Stimulated activated CD8-positive, alpha-beta memory T cell treated with anti-CD3 and anti-CD28 coated beads, Interleukin-15, amount 100 ng/mL, for 24 hours (primary cell): ENCODE measurements at regions not wholly inside any gene's neighbourhood (a gene's known extent, or its start where the extent isn't known, plus 50 kb on each side); places are given as distances from the start of the nearest gene placed in this dataset.
"Not testable (repeated sequence)": the region's sequence is repeated elsewhere in the genome, so short reads cannot be mapped to it uniquely, and the experiment has no call there.

ENCODE experiments used
- DNase-seq: peaks from one replicate; pipeline ENCODE4 v3.0.0-alpha.2; 2020; ENCODE audit warnings: low read depth

DNA sequence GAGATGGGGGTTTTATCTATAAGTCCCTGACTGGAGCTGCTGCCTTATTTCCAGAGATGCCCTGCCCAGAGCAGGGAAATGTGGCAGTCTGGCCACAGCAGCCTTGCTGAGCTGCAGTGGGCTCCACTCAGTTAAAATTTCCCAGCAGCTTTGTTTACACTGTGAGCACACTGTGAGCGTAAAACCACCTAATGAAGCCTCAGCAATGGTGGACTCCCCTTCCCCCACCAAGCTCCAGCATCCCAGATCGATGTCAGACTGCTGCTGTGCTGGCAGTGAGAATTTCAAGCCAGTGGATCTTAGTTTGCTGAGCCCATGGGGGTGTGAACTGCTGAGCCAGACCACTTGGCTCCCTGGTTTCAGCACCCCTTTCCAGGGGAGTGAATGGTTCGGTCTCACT is 208.7 kb upstream of the RAI14 start:
- no peak for DNase-seq

DNA sequence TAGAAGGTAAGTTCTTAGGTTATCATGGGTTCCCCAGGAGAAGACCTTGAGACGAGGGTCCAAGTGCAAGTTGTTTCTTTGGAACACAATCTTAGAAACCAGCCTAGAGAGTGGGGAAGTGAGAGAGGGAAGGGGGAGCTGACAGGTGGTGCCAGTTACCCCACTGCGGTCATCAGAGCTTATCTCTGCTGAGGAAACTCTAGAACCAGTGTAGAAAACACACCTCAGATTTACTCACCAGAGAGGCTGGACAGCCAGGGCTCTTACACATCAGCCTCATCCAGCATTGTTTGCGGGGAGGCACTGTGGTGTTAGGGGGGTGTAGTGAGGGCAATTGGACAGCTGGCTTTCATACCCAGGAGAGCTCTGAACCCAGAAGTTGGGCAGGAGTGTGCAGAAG is 206.5 kb upstream of the RAI14 start:
- no peak for DNase-seq

DNA sequence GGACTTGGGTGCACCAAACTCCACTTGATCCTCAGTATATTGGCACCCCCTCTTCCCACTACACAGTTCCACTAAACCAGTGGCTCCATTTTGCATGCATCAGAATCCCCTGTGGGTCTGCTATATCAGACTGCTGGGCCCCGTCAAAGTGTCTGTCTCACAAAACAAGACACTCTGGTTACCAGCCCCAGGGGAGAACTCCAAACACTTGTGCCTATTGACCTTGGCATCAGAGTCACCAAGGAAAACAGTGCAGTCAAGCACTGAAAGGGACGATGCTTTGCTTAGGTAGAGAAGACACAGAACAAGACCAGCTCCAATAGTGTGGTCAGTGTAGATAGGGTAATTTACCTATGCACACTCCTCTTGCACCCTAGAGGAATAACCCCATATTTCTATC is 205.8 kb upstream of the RAI14 start:
- DNase-seq, result no peak

- no peak for DNase-seq
These were observed 203.8 kb upstream of the RAI14 start for GRCh38 chr5:34452170-34452828.

GRCh38 chr5:34455098-34455497 is 201.0 kb upstream of the RAI14 start:
- no peak for DNase-seq

- no peak for DNase-seq
These were observed 196.2 kb upstream of the RAI14 start for GRCh38 chr5:34459908-34460307.

- DNase-seq, result no peak
These were observed 195.6 kb upstream of the RAI14 start for GRCh38 chr5:34460496-34460895.

- no peak for DNase-seq
These were observed 191.3 kb upstream of the RAI14 start for GRCh38 chr5:34464829-34465228.

DNA sequence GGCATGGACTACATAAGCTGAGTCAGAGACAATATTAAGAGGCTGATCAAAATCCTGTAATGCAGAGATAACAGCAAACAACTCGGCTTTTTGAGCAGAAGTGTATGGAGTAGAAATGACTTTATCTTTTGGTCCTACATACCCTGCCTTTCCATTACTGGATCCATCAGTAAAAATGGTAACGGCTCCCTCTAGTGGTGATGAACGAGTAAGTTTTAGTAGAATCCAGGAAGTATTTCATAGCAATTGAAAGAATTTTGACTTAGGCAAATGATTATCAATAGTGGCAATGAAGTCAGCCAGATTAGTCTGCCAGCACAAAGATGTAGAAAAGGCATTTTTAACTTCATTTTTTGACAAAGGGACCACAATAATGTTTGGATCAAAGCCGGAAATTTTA is 190.8 kb upstream of the RAI14 start:
- DNase-seq, result not testable (repeated sequence)

DNA sequence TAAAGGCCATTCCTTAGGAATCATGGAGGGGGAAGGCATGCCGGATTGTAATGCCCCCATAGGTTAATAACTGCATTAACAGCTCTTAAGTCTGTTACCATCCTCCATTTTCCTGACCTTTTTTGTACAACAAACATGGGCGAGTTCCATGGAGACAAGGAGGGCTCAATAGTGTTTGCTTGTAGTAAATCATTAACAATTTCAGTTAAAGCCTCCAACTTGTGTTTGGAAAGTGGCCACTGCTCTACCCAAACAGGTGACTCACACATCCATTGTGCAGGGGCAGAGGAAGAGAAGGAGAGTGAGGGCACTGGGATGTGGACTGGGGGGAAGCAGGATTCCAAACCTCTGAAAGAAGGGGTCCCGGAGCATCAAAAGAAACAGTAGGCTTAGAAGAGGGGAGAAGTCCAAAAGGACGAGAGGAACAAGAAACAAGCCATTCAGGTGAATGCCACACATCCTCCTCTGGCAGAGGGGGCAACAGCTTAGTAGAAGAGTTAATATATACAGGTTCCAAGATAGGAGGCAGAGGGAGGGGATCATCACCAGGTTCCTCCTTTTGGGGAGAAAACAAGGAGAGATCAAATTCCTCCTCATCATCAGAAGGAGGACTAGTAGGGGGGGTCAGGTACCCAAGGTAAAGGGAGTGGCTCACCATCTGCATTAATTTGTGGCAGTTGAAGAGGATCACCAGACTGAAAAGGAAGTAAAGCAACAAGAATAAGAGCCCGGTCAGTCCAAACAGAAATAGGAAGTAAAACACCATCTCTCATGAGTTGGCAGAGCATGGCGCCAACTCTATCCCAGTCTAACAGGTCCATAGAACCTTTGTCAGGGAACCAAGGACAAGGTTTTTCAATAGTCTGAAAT is 189.4 kb upstream of the RAI14 start:
- DNase-seq, result not testable (repeated sequence)

- DNase-seq, result no peak
These were observed 188.7 kb upstream of the RAI14 start for GRCh38 chr5:34467436-34467835.

- not testable (repeated sequence) for DNase-seq
These were observed 188.1 kb upstream of the RAI14 start for GRCh38 chr5:34467984-34468383.

GRCh38 chr5:34469971-34470370 is 186.2 kb upstream of the RAI14 start:
- no peak for DNase-seq

- no peak for DNase-seq
These were observed 181.5 kb upstream of the RAI14 start for GRCh38 chr5:34474573-34475021.

GRCh38 chr5:34475249-34475966 is 180.7 kb upstream of the RAI14 start:
- DNase-seq, result no peak

GRCh38 chr5:34476941-34477565 is 179.1 kb upstream of the RAI14 start:
- no peak for DNase-seq

DNA sequence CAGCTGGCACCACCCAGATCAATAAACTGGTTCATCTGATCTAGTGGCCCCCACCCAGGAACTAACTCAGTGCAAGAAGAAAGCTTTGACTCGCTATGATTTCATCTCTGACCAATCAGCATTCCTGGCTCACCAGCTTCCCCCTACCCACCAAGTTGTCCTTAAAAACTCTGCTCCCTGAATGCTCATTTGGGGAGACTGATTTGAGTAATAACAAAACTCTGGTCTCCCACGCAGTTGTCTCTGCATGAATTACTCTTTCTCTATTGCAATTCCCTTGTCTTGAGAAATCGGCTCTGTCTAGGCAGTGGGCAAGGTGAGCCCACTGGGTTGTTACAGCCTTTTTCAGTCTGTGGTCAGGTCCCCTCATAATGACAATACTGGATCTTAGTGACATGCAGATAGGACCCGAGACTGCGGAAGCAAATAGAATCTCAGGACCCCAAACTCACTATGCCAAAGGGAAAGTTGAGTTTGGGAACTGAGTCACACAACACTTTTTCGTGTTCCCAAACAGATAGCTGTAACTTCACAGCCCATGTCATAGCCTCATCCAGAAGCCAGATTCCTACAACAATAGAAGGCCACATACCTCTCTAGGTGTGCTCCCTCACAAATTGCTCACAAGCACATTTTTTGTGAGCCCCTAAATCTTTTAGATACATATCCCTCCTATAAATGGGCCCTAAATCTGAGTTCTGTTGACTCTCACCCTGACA is 175.2 kb upstream of the RAI14 start:
- no peak for DNase-seq

GRCh38 chr5:34483442-34484033 is 172.6 kb upstream of the RAI14 start:
- no peak for DNase-seq

- DNase-seq, result no peak
These were observed 171.8 kb upstream of the RAI14 start for GRCh38 chr5:34484216-34484920.

DNA sequence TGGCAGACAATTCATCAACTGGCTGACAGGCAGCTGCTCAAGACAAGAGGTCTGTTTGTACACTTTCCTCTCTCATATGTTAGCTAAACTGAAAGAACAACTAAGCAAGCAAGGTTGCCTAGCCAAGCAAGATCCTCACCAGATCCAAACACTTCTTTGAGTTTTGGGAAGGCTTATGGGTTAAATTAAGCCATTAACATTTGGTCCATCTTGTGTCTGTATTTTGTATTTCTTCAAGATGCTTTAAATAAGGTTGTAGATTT is 170.4 kb upstream of the RAI14 start:
- no peak for DNase-seq
